AG08396 (cell line): ENCODE measurements at regions not wholly inside any gene's neighbourhood (a gene's known extent, or its start where the extent isn't known, plus 50 kb on each side); places are given as distances from the start of the nearest gene placed in this dataset.

Experiments used
- DNase-seq: peaks from one replicate; pipeline ENCODE4 v3.0.0; 2012; ENCODE audit warnings: low spot score, mixed read lengths

- DNase-seq: no peak
Measured at GRCh38 chr4:45778514-45778913, 345.3 kb downstream of the GABRG1 start.

GRCh38 chr4:45776146-45776545 is 347.7 kb downstream of the GABRG1 start:
- no peak for DNase-seq

GRCh38 chr4:45770958-45771357 is 352.9 kb downstream of the GABRG1 start:
- DNase-seq: no peak

- no peak for DNase-seq
Measured at GRCh38 chr4:45765521-45765920, 358.3 kb downstream of the GABRG1 start.

GRCh38 chr4:45751877-45752530 is 371.9 kb downstream of the GABRG1 start:
- no peak for DNase-seq

- DNase-seq: no peak
Measured at GRCh38 chr4:45750721-45751120, 373.1 kb downstream of the GABRG1 start.

GRCh38 chr4:45745741-45746140 is 378.1 kb downstream of the GABRG1 start:
- DNase-seq: no peak

GRCh38 chr4:45741897-45742296 is 382.0 kb downstream of the GABRG1 start:
- DNase-seq: no peak

- DNase-seq: no peak
Measured at GRCh38 chr4:45732161-45732560, 391.7 kb downstream of the GABRG1 start.

- no peak for DNase-seq
Measured at GRCh38 chr4:45716093-45716492, 407.8 kb downstream of the GABRG1 start.

GRCh38 chr4:45713996-45714395 is 409.9 kb downstream of the GABRG1 start:
- DNase-seq: no peak

- no peak for DNase-seq
Measured at GRCh38 chr4:45701621-45702020, 422.2 kb downstream of the GABRG1 start.

GRCh38 chr4:45693746-45694145 is 430.1 kb downstream of the GABRG1 start:
- no peak for DNase-seq

GRCh38 chr4:45692131-45692735 is 431.6 kb downstream of the GABRG1 start:
- no peak for DNase-seq

GRCh38 chr4:45688341-45688740 is 435.5 kb downstream of the GABRG1 start:
- DNase-seq: no peak

GRCh38 chr4:45679411-45679810 is 444.4 kb downstream of the GABRG1 start:
- DNase-seq: no peak

- no peak for DNase-seq
Measured at GRCh38 chr4:45668128-45668527, 455.7 kb downstream of the GABRG1 start.

GRCh38 chr4:45663628-45664081 is 460.2 kb downstream of the GABRG1 start:
- no peak for DNase-seq

- DNase-seq: peak; percentile 2
Measured at GRCh38 chr4:45663003-45663402, 460.9 kb downstream of the GABRG1 start.

- no peak for DNase-seq
Measured at GRCh38 chr4:45661893-45662292, 462.0 kb downstream of the GABRG1 start.

- no peak for DNase-seq
Measured at GRCh38 chr4:45650545-45650944, 473.3 kb downstream of the GABRG1 start.

GRCh38 chr4:45648846-45649245 is 475.0 kb downstream of the GABRG1 start:
- no peak for DNase-seq

- DNase-seq: no peak
Measured at GRCh38 chr4:45647823-45648222, 476.0 kb downstream of the GABRG1 start.
